K562 (cell line): ENCODE measurements at regions not wholly inside any gene's neighbourhood (a gene's known extent, or its start where the extent isn't known, plus 50 kb on each side); places are given as distances from the start of the nearest gene placed in this dataset.

ENCODE experiments used
- ARHGAP35 ChIP-seq: fragments of 450-650 bp; IDR thresholded peaks from 2 replicates; pipeline ENCODE4 v1.6.1; 2018; ENCODE audit not compliant: partially characterized antibody
- BCLAF1 ChIP-seq, 2 experiments: fragments of 450-650 bp in 1 of 2; IDR thresholded peaks; 2 replicates each; pipeline ENCODE4 v1.6.1; 2011 to 2017; ENCODE audit warnings: low read depth in 2 of 2, antibody characterized with exemption in 1 of 2, borderline replicate concordance in 1 of 2, low read length in 1 of 2, mild to moderate bottlenecking in 1 of 2, mixed read lengths in 1 of 2; ENCODE audit not compliant: control insufficient read depth in 1 of 2
- HMGXB4 ChIP-seq: sonication (generic); formaldehyde crosslinking; IDR thresholded peaks from 2 replicates; pipeline ENCODE4 v1.8.1; 2023; ENCODE audit warnings: mild to moderate bottlenecking, missing genetic modification reagents
- NFYB ChIP-seq: IDR thresholded peaks from 2 replicates; pipeline ENCODE4 v1.6.1; 2011; ENCODE audit warnings: mild to moderate bottlenecking, moderate library complexity; ENCODE audit not compliant: insufficient read length; ENCODE audit errors: extremely low read depth
- RBM39 ChIP-seq: fragments of 200-400 bp; formaldehyde crosslinking; optimal IDR thresholded peaks from 2 replicates; pipeline ENCODE3; 2018; ENCODE audit warnings: low read depth, low read length
- TRIM24 ChIP-seq, 2 experiments: fragments of 450-650 bp; IDR thresholded peaks; 2 replicates each; pipeline ENCODE4 v1.6.1; 2016
- ZNF280A ChIP-seq: fragments of 450-650 bp; IDR thresholded peaks from 2 replicates; pipeline ENCODE4 v1.6.1; 2018; ENCODE audit warnings: mild to moderate bottlenecking, low read depth; ENCODE audit not compliant: partially characterized antibody

- TF ChIP-seq HMGXB4 (CRISPR knock-in tag) (no peak), NFYB (no peak), ARHGAP35 (no peak), RBM39 (no peak), TRIM24 (IDR thresholded peaks at IDR 0.05) (no peak), BCLAF1 (IDR thresholded peaks at IDR 0.05; ENCODE audit: borderline replicate concordance in 1 of 2, control insufficient read depth in 1 of 2, low read depth in 2 of 2, low read length in 1 of 2) (no peak), ZNF280A (no peak)
Observed at GRCh38 chr2:146730882-146731281, 1113.9 kb upstream of the ACVR2A start.
